ENCODE measurements at regions not wholly inside any gene's neighbourhood (a gene's known extent, or its start where the extent isn't known, plus 50 kb on each side); places are given as distances from the start of the nearest gene placed in this dataset.
"Not testable (repeated sequence)": the region's sequence is repeated elsewhere in the genome, so short reads cannot be mapped to it uniquely, and the experiment has no call there.

DNA sequence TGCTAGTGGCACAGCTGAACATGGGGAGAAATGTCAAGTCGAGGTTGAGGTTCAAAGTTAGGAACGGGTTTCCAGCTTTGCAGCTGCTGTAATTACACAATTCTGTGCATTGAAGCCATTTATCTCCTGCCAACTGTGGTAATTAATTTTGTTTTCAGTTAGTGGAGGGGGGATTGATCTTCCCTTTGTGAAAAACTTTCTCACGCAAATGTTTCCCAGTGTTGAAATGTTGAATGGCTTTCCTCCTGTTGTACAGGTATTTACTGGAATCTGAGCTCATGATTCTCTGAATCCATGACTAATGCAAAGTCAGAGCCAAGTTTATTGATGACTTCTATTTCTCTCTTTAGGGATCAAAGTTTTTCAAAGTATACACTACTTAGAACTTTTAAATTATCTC lies 198.4 kb upstream of the SLC35B3 start:
- Histone ChIP-seq H3K36me3 (ENCODE audit: insufficient read depth, low read depth, low read length) (no peaks in the 10 kb centered on the region), H3K4me3 (ENCODE audit: low read length) (no peak overlapping the region), H3K9me3 (ENCODE audit: insufficient read depth, low read depth, low read length) (no peaks in the 10 kb centered on the region), H3K27me3 (ENCODE audit: insufficient read depth, low read length) (no peaks in the 10 kb centered on the region), H3K4me1 (ENCODE audit: insufficient read depth, low read length) (no peaks in the 10 kb centered on the region), H3K27ac (ENCODE audit: low read length) (no peak overlapping the region), H3K9ac (ENCODE audit: low read depth, low read length) (no peak overlapping the region)

DNA sequence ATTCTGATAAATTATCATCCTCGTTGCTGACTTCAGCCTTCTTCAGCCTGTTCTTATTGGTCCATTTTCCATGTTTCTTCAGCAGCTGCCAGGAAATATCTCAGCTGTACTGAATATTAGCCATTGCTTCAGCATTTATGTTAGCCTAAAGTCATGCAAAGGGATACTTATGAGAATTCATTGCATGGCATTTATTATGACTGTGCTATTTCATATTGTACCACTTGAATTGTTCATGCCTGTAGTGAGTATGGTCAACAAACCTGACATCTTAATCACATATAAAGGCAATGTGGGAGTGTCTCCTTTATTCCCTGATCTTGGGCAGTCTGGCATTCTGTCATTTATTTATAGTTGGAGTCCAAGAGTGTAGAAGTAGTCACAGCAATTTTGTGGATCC lies 193.4 kb upstream of the SLC35B3 start:
- no peaks in the 10 kb centered on the region for H3K27me3 ChIP-seq (ENCODE audit: insufficient read depth, low read length)
- H3K4me3 ChIP-seq (ENCODE audit: low read length): no peak overlapping the region
- no peak overlapping the region for H3K9ac ChIP-seq (ENCODE audit: low read depth, low read length)
- H3K4me1 ChIP-seq (ENCODE audit: insufficient read depth, low read length): no peaks in the 10 kb centered on the region
- H3K36me3 ChIP-seq (ENCODE audit: insufficient read depth, low read depth, low read length): no peaks in the 10 kb centered on the region
- no peaks in the 10 kb centered on the region for H3K9me3 ChIP-seq (ENCODE audit: insufficient read depth, low read depth, low read length)
- H3K27ac ChIP-seq (ENCODE audit: low read length): no peak overlapping the region

DNA sequence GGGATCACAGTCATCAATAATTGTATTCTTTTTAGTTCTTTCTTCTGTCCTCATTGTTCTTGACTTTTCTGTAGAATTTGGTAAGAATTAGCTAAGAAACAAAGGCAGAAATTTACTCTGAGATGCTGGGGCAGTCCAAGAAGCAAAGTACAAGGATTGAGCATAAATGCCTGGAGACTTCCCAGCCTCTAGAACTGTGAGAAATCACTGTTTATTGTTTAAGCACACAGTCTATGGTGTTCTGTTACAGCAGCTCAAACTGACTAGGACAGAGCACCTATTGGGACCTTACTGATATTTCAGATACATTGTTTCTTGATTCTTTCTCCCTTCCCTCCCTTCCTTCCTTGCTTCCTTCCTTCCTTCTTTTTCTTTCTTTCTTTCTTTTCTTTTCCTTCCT lies 192.7 kb upstream of the SLC35B3 start:
- Histone ChIP-seq H3K9me3 (ENCODE audit: insufficient read depth, low read depth, low read length) (no peaks in the 10 kb centered on the region), H3K4me3 (ENCODE audit: low read length) (no peak overlapping the region), H3K27ac (ENCODE audit: low read length) (no peak overlapping the region), H3K27me3 (ENCODE audit: insufficient read depth, low read length) (no peaks in the 10 kb centered on the region), H3K4me1 (ENCODE audit: insufficient read depth, low read length) (no peaks in the 10 kb centered on the region), H3K36me3 (ENCODE audit: insufficient read depth, low read depth, low read length) (no peaks in the 10 kb centered on the region), H3K9ac (ENCODE audit: low read depth, low read length) (no peak overlapping the region)

DNA sequence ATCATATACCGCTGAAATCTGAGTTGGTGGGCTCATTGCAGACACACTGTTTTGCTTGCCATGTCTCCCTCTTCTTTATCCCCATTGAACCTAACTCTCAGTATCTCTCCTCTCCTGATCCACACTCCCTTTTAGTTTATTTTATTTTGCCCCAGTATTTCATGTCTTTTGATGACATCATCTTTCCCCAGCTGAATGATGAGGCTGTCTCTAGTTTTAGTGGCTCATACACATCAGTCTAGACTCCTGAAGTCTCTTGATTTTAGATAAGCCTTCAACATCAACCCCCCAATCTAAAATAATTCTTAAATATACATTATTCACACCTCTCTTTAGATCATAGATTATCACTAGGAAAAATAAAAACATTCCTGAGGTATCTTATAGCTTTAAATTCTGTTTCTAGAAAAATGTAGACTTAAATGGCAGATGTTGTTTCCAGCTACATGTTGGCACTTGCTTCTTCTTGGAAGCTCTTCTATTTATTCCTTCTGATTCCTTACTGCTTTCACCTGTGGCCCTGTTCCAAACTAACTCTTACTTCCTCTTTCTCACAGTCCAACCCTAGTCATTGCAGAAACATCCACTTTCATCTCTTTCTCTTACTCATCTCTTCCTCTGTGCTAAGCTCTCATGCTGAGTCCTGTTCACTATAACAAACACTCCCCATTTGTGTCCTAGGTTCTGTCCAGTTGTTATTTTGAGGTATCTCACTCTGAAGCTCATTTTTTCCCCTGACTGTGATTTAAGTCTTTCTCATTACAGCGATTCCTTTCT lies 191.9 kb upstream of the SLC35B3 start:
- no peaks in the 10 kb centered on the region for H3K27me3 ChIP-seq (ENCODE audit: insufficient read depth, low read length)
- H3K4me1 ChIP-seq (ENCODE audit: insufficient read depth, low read length): no peaks in the 10 kb centered on the region
- H3K4me3 ChIP-seq (ENCODE audit: low read length): no peak overlapping the region
- no peak overlapping the region for H3K27ac ChIP-seq (ENCODE audit: low read length)
- H3K9ac ChIP-seq (ENCODE audit: low read depth, low read length): no peak overlapping the region
- no peaks in the 10 kb centered on the region for H3K9me3 ChIP-seq (ENCODE audit: insufficient read depth, low read depth, low read length)
- no peaks in the 10 kb centered on the region for H3K36me3 ChIP-seq (ENCODE audit: insufficient read depth, low read depth, low read length)

DNA sequence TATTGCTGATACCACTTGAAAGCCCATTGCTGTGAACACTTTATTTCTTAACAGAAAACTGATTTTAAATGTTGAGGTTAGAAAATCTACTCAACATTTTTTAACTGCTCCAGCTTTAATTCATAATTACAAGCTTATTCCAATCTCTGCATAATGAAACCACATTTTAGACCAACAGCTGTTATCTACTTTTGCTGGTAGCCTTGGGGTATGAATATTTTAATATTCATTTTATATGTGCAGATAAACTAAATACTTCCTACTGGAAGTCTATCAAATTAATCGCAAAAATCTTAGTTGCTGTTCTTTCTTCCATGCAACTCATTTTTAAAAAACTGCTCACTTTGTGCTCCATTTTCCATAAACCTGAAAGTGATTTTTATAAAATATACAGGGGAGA lies 189.3 kb upstream of the SLC35B3 start:
- Histone ChIP-seq H3K9ac (ENCODE audit: low read depth, low read length) (no peak overlapping the region), H3K4me3 (ENCODE audit: low read length) (no peak overlapping the region), H3K27me3 (ENCODE audit: insufficient read depth, low read length) (no peaks in the 10 kb centered on the region), H3K4me1 (ENCODE audit: insufficient read depth, low read length) (no peaks in the 10 kb centered on the region), H3K27ac (ENCODE audit: low read length) (no peak overlapping the region), H3K36me3 (ENCODE audit: insufficient read depth, low read depth, low read length) (no peaks in the 10 kb centered on the region), H3K9me3 (ENCODE audit: insufficient read depth, low read depth, low read length) (no peaks in the 10 kb centered on the region)

DNA sequence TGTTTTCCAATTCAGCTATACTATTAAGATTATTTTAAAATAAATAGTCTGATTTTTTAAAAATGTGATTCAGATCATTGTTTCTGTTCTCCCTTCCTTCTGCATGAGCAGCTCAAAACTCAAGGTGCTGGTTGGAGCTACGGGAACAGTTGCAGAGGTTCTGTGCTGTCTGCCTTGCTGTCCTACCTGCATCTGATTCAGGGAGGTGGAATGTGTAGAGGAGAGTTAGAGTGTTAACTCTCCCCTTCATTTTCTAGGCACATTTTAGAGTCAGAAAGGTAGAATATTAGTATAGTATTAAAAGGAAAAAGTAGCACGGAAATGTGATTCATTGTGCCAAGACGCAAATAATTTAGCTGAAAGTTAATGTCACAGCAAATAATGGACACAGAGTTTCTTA lies 188.1 kb upstream of the SLC35B3 start:
- no peak overlapping the region for H3K27ac ChIP-seq (ENCODE audit: low read length)
- H3K27me3 ChIP-seq (ENCODE audit: insufficient read depth, low read length): no peaks in the 10 kb centered on the region
- no peak overlapping the region for H3K9ac ChIP-seq (ENCODE audit: low read depth, low read length)
- no peak overlapping the region for H3K4me3 ChIP-seq (ENCODE audit: low read length)
- H3K36me3 ChIP-seq (ENCODE audit: insufficient read depth, low read depth, low read length): no peaks in the 10 kb centered on the region
- H3K4me1 ChIP-seq (ENCODE audit: insufficient read depth, low read length): no peaks in the 10 kb centered on the region
- H3K9me3 ChIP-seq (ENCODE audit: insufficient read depth, low read depth, low read length): no peaks in the 10 kb centered on the region

DNA sequence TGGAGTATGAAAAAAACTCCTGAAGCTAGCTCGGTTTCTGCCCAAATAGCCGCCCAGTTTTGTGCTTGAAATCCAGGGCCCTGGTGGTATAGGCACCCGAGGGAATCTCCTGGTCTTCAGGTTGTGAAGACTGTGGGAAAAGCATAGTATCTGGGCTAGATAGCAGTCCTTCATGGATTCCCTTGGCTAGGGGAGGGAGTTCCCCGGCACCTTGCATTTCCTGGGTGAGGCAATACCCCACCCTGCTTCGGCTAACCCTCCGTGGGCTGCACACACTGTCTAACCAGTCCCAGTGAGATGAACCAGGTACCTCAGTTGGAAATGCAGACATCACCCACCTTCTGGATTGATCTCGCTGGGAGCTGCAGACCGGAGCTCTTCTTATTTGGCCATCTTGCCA lies 184.5 kb upstream of the SLC35B3 start:
- H3K4me1 ChIP-seq (ENCODE audit: insufficient read depth, low read length): no peaks in the 10 kb centered on the region
- H3K27ac ChIP-seq (ENCODE audit: low read length): no peak overlapping the region
- no peak overlapping the region for H3K9ac ChIP-seq (ENCODE audit: low read depth, low read length)
- no peaks in the 10 kb centered on the region for H3K27me3 ChIP-seq (ENCODE audit: insufficient read depth, low read length)
- H3K36me3 ChIP-seq (ENCODE audit: insufficient read depth, low read depth, low read length): no peaks in the 10 kb centered on the region
- no peaks in the 10 kb centered on the region for H3K9me3 ChIP-seq (ENCODE audit: insufficient read depth, low read depth, low read length)
- H3K4me3 ChIP-seq (ENCODE audit: low read length): no peak overlapping the region

DNA sequence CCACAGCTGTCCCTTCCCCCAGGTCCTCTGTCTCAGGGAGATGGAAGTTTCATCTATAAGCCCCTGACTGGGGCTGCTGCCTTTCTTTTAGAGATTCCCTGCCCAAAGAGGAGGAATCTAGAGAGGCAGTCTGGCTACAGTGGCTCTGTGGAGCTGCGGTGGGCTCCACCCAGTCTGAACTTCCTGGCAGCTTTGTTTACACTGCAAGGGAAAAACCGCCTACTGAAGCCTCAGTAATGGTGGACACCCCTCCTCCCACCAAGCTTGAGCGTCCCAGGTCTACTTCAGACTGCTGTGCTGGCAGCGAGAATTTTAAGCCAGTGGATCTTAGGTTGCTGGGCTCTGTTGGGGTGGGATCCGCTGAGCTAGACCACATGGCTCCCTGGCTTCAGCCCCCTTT lies 184.1 kb upstream of the SLC35B3 start:
- H3K27me3 ChIP-seq (ENCODE audit: insufficient read depth, low read length); H3K9me3 ChIP-seq (ENCODE audit: insufficient read depth, low read depth, low read length); H3K27ac ChIP-seq (ENCODE audit: low read length); H3K4me1 ChIP-seq (ENCODE audit: insufficient read depth, low read length); H3K9ac ChIP-seq (ENCODE audit: low read depth, low read length); H3K36me3 ChIP-seq (ENCODE audit: insufficient read depth, low read depth, low read length); H3K4me3 ChIP-seq (ENCODE audit: low read length): not testable (repeated sequence)

DNA sequence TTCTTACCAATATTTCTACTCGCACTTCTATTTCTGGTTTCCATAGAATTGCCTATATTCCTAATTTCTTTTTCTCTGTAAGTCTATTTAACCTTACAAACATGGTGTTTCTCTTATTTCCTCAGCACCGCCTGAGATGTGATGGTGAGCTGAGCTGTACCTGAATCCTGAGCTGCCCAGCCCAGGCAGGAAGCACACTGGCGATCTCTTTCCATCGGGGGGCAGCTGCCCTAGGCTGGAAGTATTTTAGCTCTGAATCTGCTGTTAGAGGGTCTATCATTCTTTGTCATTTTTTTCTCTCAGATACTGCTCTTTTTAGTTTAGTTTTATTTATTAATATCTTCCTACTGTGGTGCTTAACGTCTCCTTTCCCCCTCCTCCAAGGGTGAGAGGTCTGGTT lies 173.4 kb upstream of the SLC35B3 start:
- H3K9me3 ChIP-seq (ENCODE audit: insufficient read depth, low read depth, low read length): no peaks in the 10 kb centered on the region

DNA sequence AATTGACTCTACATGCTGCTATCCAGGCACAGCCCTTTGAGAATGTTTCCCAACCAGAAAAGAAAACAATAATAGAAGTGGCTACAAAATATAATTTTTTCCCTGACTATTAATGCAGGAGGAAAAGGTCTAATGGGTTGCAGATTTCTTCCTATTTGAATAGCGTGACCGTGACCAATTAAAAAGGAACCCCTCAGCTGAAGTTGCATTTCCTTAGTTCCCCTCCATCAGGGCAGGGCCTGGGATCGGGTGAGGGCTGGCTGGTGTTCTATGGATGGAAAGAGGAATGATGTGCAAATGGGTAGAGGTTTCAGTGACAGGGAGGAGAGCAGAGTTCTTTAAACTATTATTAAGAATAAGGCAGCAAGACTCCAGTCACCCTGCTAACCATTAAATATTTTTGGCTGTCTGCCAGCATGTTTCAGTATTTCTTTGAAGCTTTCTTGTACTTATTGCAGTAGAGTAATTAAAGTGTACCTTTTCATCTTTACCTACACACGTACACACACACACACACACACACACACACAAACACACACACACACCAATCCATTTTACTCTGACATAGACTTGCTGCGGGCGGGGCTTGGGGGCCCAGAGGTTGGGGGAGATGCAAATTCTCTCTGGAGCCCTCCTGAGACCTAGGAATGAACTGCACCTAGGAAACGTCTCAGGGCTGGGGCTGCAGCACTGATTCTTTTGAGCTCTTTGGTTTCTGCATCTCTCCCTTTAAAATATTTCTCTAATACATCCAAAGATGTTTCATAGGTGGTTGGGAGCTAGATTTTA lies 154.8 kb upstream of the SLC35B3 start:
- Histone ChIP-seq H3K9ac (ENCODE audit: low read depth, low read length) (no peak overlapping the region), H3K27ac (ENCODE audit: low read length) (no peak overlapping the region), H3K4me1 (ENCODE audit: insufficient read depth, low read length) (no peaks in the 10 kb centered on the region), H3K36me3 (ENCODE audit: insufficient read depth, low read depth, low read length) (no peaks in the 10 kb centered on the region), H3K4me3 (ENCODE audit: low read length) (no peak overlapping the region), H3K9me3 (ENCODE audit: insufficient read depth, low read depth, low read length) (peaks cover 6% of the 10 kb centered on the region), H3K27me3 (ENCODE audit: insufficient read depth, low read length) (no peaks in the 10 kb centered on the region)

More for the DNA sequence above, 173.4 kb upstream of the SLC35B3 start:
- no peaks in the 10 kb centered on the region for H3K27me3 ChIP-seq (ENCODE audit: insufficient read depth, low read length)
- H3K27ac ChIP-seq (ENCODE audit: low read length): no peak overlapping the region
- no peaks in the 10 kb centered on the region for H3K36me3 ChIP-seq (ENCODE audit: insufficient read depth, low read depth, low read length)
- H3K9ac ChIP-seq (ENCODE audit: low read depth, low read length): no peak overlapping the region
- no peak overlapping the region for H3K4me3 ChIP-seq (ENCODE audit: low read length)
- H3K4me1 ChIP-seq (ENCODE audit: insufficient read depth, low read length): no peaks in the 10 kb centered on the region

DNA sequence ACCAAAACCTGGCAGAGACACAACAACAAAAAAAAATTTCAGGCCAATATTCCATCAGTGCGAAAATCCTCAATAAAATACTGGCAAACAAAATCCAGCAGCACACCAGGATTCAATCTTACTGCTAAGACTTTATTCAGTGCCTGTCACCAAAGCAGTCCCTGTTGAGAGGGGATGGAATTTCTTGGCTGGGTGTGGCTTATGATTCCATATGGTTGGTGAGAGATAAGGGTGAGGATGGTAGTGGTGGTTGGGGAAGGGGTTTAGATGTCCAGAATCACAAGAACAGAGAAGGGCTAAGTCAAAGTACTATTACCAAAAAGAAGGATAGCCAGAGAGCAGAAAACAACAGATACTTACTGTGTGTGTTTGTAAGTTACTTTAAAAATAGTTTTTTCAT lies 152.8 kb upstream of the SLC35B3 start:
- no peaks in the 10 kb centered on the region for H3K27me3 ChIP-seq (ENCODE audit: insufficient read depth, low read length)
- no peaks in the 10 kb centered on the region for H3K4me1 ChIP-seq (ENCODE audit: insufficient read depth, low read length)
- peaks cover 6% of the 10 kb centered on the region for H3K9me3 ChIP-seq (ENCODE audit: insufficient read depth, low read depth, low read length)
- no peak overlapping the region for H3K9ac ChIP-seq (ENCODE audit: low read depth, low read length)
- no peaks in the 10 kb centered on the region for H3K36me3 ChIP-seq (ENCODE audit: insufficient read depth, low read depth, low read length)
- H3K27ac ChIP-seq (ENCODE audit: low read length): no peak overlapping the region
- no peak overlapping the region for H3K4me3 ChIP-seq (ENCODE audit: low read length)

DNA sequence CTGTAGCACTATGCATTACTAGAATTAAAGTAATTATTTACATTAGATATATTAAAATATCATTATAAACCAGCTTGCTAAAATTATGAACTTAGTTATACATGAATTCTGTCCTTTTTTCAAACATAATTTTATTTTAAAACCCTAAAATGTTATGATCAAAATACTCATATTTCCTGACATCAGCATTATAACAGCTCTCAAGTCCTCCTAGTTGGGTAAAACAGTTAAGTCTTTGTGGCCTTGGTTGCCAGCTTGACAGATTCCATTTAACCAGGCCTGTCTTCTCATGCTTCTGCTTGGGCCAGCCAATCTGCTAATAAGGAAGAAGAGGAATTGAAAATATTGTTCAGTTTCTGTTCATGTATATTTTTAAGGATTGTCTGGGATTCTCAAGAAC lies 147.9 kb upstream of the SLC35B3 start:
- Histone ChIP-seq H3K27ac (ENCODE audit: low read length) (no peak overlapping the region), H3K4me1 (ENCODE audit: insufficient read depth, low read length) (no peaks in the 10 kb centered on the region), H3K27me3 (ENCODE audit: insufficient read depth, low read length) (no peaks in the 10 kb centered on the region), H3K4me3 (ENCODE audit: low read length) (no peak overlapping the region), H3K9me3 (ENCODE audit: insufficient read depth, low read depth, low read length) (no peaks in the 10 kb centered on the region), H3K9ac (ENCODE audit: low read depth, low read length) (no peak overlapping the region), H3K36me3 (ENCODE audit: insufficient read depth, low read depth, low read length) (no peaks in the 10 kb centered on the region)
